GM12878 (cell line): ENCODE measurements at regions not wholly inside any gene's neighbourhood (a gene's known extent, or its start where the extent isn't known, plus 50 kb on each side); places are given as distances from the start of the nearest gene placed in this dataset.

Experiments
- ELK1 ChIP-seq: IDR thresholded peaks from 2 replicates; pipeline ENCODE4 v1.6.1; 2012; ENCODE audit warnings: low read depth, low read length, improper control_type of control experiment
- EP300 ChIP-seq, 2 experiments: fragments of 150-350 bp in 1 of 2; IDR thresholded peaks; 2 replicates each; pipeline ENCODE4 v1.6.1; 2011 to 2012; ENCODE audit warnings: low read depth in 2 of 2, low read length in 2 of 2, borderline replicate concordance in 1 of 2, improper control_type of control experiment in 1 of 2, inconsistent platforms in 1 of 2; ENCODE audit not compliant: control insufficient read depth in 1 of 2
- POLR2A ChIP-seq: IDR thresholded peaks from 2 replicates; pipeline ENCODE4 v1.6.1; 2011; ENCODE audit warnings: low read depth, mild to moderate bottlenecking, low read length
- RFX5 ChIP-seq: IDR thresholded peaks from 2 replicates; pipeline ENCODE4 v1.6.1; 2011; ENCODE audit warnings: low read depth, low read length, improper control_type of control experiment
- SMAD1 ChIP-seq: fragments of 450-650 bp; IDR thresholded peaks from 2 replicates; pipeline ENCODE4 v1.6.1; 2018; ENCODE audit warnings: mild to moderate bottlenecking, low read depth; ENCODE audit not compliant: partially characterized antibody
- SPI1 ChIP-seq: IDR thresholded peaks from 2 replicates; pipeline ENCODE4 v1.6.1; 2011; ENCODE audit warnings: low read depth, mild to moderate bottlenecking, low read length, moderate library complexity, borderline replicate concordance; ENCODE audit not compliant: insufficient read depth
- TF ChIP-seq, protein P1 (sequence below): fragments of 450-650 bp; IDR thresholded peaks from 2 replicates; pipeline ENCODE4 v1.6.1; 2017; ENCODE audit warnings: mild to moderate bottlenecking, moderate library complexity
- TF ChIP-seq, protein P2 (sequence below), 3 experiments: IDR thresholded peaks in 2 of 3; conservative IDR thresholded peaks in 1 of 3; 2 replicates each; pipeline ENCODE4 v1.5.1; 2011; ENCODE audit warnings: low read depth in 3 of 3, low read length in 3 of 3, mild to moderate bottlenecking in 3 of 3, control low read depth in 2 of 3, moderate library complexity in 2 of 3, inconsistent platforms in 1 of 3, mixed read lengths in 1 of 3; ENCODE audit not compliant: control insufficient read depth in 2 of 3, insufficient read depth in 1 of 3; ENCODE audit errors: extremely low read depth in 1 of 3
- TF ChIP-seq, protein P3 (sequence below): IDR thresholded peaks from 2 replicates; pipeline ENCODE4 v1.6.1; 2012; ENCODE audit warnings: low read depth, low read length, improper control_type of control experiment

GRCh38 chr5:127210042-127210441 lies 80.6 kb upstream of the MEGF10 start:
- TF ChIP-seq RFX5 (no peak), POLR2A (no peak), ELK1 (no peak), EP300 (IDR thresholded peaks at IDR 0.05; ENCODE audit: borderline replicate concordance in 1 of 2, control insufficient read depth in 1 of 2, low read depth in 2 of 2, low read length in 2 of 2) (no peak), SPI1 (no peak), SMAD1 (no peak)
- TF ChIP-seq, protein P1, sequence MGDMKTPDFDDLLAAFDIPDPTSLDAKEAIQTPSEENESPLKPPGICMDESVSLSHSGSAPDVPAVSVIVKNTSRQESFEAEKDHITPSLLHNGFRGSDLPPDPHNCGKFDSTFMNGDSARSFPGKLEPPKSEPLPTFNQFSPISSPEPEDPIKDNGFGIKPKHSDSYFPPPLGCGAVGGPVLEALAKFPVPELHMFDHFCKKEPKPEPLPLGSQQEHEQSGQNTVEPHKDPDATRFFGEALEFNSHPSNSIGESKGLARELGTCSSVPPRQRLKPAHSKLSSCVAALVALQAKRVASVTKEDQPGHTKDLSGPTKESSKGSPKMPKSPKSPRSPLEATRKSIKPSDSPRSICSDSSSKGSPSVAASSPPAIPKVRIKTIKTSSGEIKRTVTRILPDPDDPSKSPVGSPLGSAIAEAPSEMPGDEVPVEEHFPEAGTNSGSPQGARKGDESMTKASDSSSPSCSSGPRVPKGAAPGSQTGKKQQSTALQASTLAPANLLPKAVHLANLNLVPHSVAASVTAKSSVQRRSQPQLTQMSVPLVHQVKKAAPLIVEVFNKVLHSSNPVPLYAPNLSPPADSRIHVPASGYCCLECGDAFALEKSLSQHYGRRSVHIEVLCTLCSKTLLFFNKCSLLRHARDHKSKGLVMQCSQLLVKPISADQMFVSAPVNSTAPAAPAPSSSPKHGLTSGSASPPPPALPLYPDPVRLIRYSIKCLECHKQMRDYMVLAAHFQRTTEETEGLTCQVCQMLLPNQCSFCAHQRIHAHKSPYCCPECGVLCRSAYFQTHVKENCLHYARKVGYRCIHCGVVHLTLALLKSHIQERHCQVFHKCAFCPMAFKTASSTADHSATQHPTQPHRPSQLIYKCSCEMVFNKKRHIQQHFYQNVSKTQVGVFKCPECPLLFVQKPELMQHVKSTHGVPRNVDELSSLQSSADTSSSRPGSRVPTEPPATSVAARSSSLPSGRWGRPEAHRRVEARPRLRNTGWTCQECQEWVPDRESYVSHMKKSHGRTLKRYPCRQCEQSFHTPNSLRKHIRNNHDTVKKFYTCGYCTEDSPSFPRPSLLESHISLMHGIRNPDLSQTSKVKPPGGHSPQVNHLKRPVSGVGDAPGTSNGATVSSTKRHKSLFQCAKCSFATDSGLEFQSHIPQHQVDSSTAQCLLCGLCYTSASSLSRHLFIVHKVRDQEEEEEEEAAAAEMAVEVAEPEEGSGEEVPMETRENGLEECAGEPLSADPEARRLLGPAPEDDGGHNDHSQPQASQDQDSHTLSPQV = no peak
- TF ChIP-seq, protein P2, sequence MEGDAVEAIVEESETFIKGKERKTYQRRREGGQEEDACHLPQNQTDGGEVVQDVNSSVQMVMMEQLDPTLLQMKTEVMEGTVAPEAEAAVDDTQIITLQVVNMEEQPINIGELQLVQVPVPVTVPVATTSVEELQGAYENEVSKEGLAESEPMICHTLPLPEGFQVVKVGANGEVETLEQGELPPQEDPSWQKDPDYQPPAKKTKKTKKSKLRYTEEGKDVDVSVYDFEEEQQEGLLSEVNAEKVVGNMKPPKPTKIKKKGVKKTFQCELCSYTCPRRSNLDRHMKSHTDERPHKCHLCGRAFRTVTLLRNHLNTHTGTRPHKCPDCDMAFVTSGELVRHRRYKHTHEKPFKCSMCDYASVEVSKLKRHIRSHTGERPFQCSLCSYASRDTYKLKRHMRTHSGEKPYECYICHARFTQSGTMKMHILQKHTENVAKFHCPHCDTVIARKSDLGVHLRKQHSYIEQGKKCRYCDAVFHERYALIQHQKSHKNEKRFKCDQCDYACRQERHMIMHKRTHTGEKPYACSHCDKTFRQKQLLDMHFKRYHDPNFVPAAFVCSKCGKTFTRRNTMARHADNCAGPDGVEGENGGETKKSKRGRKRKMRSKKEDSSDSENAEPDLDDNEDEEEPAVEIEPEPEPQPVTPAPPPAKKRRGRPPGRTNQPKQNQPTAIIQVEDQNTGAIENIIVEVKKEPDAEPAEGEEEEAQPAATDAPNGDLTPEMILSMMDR (IDR thresholded peaks at IDR 0.05 in 2 of 3, conservative IDR thresholded peaks at IDR 0.05 in 1 of 3; ENCODE audit: control insufficient read depth in 2 of 3, extremely low read depth in 1 of 3, insufficient read depth in 1 of 3, low read depth in 3 of 3, low read length in 3 of 3) = no peak
- TF ChIP-seq, protein P3, sequence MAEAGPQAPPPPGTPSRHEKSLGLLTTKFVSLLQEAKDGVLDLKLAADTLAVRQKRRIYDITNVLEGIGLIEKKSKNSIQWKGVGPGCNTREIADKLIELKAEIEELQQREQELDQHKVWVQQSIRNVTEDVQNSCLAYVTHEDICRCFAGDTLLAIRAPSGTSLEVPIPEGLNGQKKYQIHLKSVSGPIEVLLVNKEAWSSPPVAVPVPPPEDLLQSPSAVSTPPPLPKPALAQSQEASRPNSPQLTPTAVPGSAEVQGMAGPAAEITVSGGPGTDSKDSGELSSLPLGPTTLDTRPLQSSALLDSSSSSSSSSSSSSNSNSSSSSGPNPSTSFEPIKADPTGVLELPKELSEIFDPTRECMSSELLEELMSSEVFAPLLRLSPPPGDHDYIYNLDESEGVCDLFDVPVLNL = no peak
